NCI-H187 (cell line): ENCODE measurements at regions not wholly inside any gene's neighbourhood (a gene's known extent, or its start where the extent isn't known, plus 50 kb on each side); places are given as distances from the start of the nearest gene placed in this dataset.
"Not testable (repeated sequence)": the region's sequence is repeated elsewhere in the genome, so short reads cannot be mapped to it uniquely, and the experiment has no call there.

ENCODE experiments used
- DNase-seq, 2 experiments: peaks; one replicate each; lab custom pipeline; 2025; lab: John Stamatoyannopoulos, UW

GRCh38 chr12:58069268-58069963, 128.0 kb downstream of the ATP23 start:
- DNase-seq = no peak

- DNase-seq = no peak
Observed at GRCh38 chr12:58071994-58072393, 130.6 kb downstream of the ATP23 start.

- DNase-seq = no peak
Observed at GRCh38 chr12:58074259-58074658, 132.9 kb downstream of the ATP23 start.

GRCh38 chr12:58079806-58080205, 138.4 kb downstream of the ATP23 start:
- no peak for DNase-seq

- peak in 1 of 2 experiments; percentile 28 for DNase-seq
Observed at GRCh38 chr12:58081488-58081887, 140.1 kb downstream of the ATP23 start.

- DNase-seq = no peak
Observed at GRCh38 chr12:58082996-58083395, 141.6 kb downstream of the ATP23 start.

GRCh38 chr12:58086006-58086405, 144.6 kb downstream of the ATP23 start:
- DNase-seq = no peak

- DNase-seq = no peak
Observed at GRCh38 chr12:58086930-58087329, 145.6 kb downstream of the ATP23 start.

- DNase-seq = no peak
Observed at GRCh38 chr12:58087423-58088127, 146.2 kb downstream of the ATP23 start.

- no peak for DNase-seq
Observed at GRCh38 chr12:58089588-58089987, 148.2 kb downstream of the ATP23 start.

- no peak for DNase-seq
Observed at GRCh38 chr12:58090685-58091084, 149.3 kb downstream of the ATP23 start.

GRCh38 chr12:58095002-58095401, 153.6 kb downstream of the ATP23 start:
- no peak for DNase-seq

- no peak for DNase-seq
Observed at GRCh38 chr12:58097741-58098140, 156.4 kb downstream of the ATP23 start.

- no peak for DNase-seq
Observed at GRCh38 chr12:58099476-58099875, 158.1 kb downstream of the ATP23 start.

GRCh38 chr12:58104351-58104755, 163.0 kb downstream of the ATP23 start:
- no peak for DNase-seq

GRCh38 chr12:58105225-58106119, 164.1 kb downstream of the ATP23 start:
- no peak for DNase-seq

GRCh38 chr12:58106195-58106594, 164.8 kb downstream of the ATP23 start:
- no peak for DNase-seq

- DNase-seq = no peak
Observed at GRCh38 chr12:58117201-58117600, 175.8 kb downstream of the ATP23 start.

- DNase-seq = no peak
Observed at GRCh38 chr12:58117667-58118066, 176.3 kb downstream of the ATP23 start.

- DNase-seq = not testable (repeated sequence)
Observed at GRCh38 chr12:58125761-58126160, 184.4 kb downstream of the ATP23 start.

GRCh38 chr12:58131986-58132755, 190.8 kb downstream of the ATP23 start:
- DNase-seq = no peak

- no peak for DNase-seq
Observed at GRCh38 chr12:58138424-58138823, 197.1 kb downstream of the ATP23 start.
